BJ (cell line): ENCODE measurements at regions not wholly inside any gene's neighbourhood (a gene's known extent, or its start where the extent isn't known, plus 50 kb on each side); places are given as distances from the start of the nearest gene placed in this dataset.

Experiments used
- CTCF ChIA-PET: fragments of 350-600 bp; formaldehyde crosslinking; extraction: SDS; loops from one replicate; lab custom pipeline; 2021; ENCODE audit warnings: antibody characterized with exemption, inconsistent platforms; lab: Yijun Ruan, JAX
- POLR2A ChIA-PET: fragments of 300-600 bp; sonication (Branson Sonifier 250); formaldehyde crosslinking; extraction: SDS; loops from one replicate; lab custom pipeline; 2021; ENCODE audit warnings: antibody characterized with exemption; lab: Charles Lee
- DNase-seq: peaks from one replicate; pipeline ENCODE4 v3.0.0-alpha.2; 2011; ENCODE audit warnings: low read depth
- H3K27me3 ChIP-seq: 2 replicates; pipeline ENCODE4 v1.6.0; 2011; ENCODE audit warnings: low read length; ENCODE audit not compliant: control insufficient read depth, insufficient read depth
- H3K36me3 ChIP-seq: 2 replicates; pipeline ENCODE4 v1.5.1; 2011; ENCODE audit warnings: low read length; ENCODE audit not compliant: control insufficient read depth, insufficient read depth
- H3K4me3 ChIP-seq: 2 replicates; pipeline ENCODE4 v1.5.1; 2011; ENCODE audit warnings: low read depth, mild to moderate bottlenecking, control low read depth, low read length
- TF ChIP-seq, protein P1 (sequence below): IDR thresholded peaks from 2 replicates; pipeline ENCODE4 v1.5.1; 2011; ENCODE audit warnings: low read depth, mild to moderate bottlenecking, control low read depth, inconsistent platforms, low read length, moderate library complexity; ENCODE audit not compliant: insufficient read depth

DNA sequence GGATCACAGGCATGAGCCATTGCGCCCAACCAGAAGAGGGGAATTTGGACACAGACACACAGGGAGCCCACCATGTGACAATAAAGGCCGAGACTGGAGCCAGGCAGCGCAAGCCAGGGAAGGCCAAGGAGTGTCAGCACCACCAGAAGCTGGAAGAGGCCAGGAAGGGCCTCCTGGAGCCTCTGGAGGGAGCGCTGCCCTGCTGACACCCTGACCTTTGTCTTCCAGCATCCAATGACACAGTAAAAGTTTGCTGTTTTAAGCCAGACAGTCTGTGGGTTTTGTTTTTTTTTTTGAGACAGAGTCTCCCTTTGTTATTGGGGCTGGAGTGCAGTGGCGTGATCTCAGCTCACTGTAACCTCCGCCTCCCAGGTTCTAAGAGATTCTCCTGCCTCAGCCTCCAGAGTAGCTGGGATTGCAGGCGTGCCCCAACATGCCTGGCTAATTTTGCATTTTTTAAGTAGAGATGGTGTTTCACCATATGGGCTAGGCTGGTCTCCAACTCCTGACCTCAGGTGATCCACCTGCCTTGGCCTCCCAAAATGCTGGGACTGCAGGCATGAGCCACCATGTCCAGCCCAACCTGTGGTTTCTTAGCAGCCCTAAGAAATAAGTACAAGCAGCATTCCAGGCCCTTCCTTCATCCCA is 215.8 kb downstream of the CTTN start:
- TF ChIP-seq, protein P1, sequence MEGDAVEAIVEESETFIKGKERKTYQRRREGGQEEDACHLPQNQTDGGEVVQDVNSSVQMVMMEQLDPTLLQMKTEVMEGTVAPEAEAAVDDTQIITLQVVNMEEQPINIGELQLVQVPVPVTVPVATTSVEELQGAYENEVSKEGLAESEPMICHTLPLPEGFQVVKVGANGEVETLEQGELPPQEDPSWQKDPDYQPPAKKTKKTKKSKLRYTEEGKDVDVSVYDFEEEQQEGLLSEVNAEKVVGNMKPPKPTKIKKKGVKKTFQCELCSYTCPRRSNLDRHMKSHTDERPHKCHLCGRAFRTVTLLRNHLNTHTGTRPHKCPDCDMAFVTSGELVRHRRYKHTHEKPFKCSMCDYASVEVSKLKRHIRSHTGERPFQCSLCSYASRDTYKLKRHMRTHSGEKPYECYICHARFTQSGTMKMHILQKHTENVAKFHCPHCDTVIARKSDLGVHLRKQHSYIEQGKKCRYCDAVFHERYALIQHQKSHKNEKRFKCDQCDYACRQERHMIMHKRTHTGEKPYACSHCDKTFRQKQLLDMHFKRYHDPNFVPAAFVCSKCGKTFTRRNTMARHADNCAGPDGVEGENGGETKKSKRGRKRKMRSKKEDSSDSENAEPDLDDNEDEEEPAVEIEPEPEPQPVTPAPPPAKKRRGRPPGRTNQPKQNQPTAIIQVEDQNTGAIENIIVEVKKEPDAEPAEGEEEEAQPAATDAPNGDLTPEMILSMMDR = no peak
- Histone ChIP-seq H3K4me3 (no peak overlapping the region), H3K36me3 (no peaks in the 10 kb centered on the region)

DNA sequence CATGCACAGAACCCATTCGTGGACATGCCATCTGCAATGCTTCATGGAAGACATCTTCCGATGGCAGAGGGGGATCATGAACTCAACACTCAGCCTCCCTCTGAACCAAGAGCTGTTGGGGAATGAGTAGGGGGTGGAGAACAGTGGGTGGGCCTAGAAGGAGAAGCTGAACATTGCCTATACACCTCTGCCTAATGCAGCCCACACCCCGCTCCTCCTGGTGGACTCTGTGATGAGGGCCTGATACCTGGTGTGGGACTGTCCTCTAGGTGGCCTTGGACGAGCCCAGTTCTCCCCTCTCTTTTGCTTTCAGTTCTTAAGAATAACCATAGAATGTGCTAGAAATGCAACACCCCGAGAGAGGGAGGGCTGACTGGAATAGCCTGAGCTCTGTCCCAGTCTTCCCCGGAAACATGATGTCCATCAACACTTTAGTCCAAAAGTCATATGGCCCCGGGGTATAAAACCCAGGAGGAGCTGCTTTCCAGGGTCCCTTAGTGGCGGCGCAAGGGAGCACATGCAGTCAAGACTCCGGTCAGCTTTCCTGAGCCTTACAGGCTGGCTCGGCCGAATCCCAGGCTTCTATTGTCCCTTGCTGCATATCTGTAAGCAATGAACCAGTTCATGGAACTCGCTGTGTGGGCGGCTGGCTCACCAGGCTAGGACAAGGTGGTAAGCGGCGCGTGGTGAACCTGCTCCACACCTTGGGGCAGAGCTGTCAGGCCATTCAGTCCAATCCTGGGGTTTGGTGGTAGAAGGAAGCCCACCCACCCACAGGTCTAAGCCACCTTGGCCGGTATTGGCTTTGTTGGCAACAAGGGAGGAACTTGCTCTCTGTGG is 216.9 kb downstream of the CTTN start:
- Histone ChIP-seq H3K4me3 (no peak overlapping the region), H3K27me3 (peaks cover 2% of the 10 kb centered on the region; the same call in 1 of the 2 replicates), H3K36me3 (no peaks in the 10 kb centered on the region)
- CTCF ChIA-PET = no interaction called here
- TF ChIP-seq, protein P1 = no peak
- no peak for DNase-seq
- POLR2A ChIA-PET = no interaction called here

More for the DNA sequence above, 215.8 kb downstream of the CTTN start:
- DNase-seq = no peak
- ChIA-PET POLR2A (no interaction called here), CTCF (no interaction called here)
- H3K27me3 ChIP-seq = peaks cover 4% of the 10 kb centered on the region; the same call in 1 of the 2 replicates

DNA sequence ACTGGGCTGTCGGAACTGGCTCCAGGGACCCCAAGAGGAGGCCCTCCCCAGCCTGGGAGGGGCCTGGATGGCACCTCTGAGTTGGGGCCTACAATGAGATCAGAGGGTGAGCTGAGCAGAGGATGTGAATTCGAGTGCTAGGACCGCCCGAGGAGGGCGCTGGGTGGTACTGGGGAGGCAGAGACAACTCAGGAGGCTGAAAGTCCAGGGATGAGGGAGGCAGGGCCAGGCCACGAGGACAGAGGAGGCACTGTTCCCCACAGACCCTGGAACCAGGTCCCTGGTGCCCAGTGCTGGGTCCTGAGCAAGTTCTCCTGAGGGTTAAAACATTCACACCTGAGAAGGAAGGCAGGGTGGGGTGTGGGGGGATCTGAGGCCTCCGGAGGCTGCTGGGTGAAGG is 218.0 kb downstream of the CTTN start:
- CTCF ChIA-PET = no interaction called here
- no peak for DNase-seq
- TF ChIP-seq, protein P1 = no peak
- no peak overlapping the region for H3K4me3 ChIP-seq
- H3K27me3 ChIP-seq = no peaks in the 10 kb centered on the region
- H3K36me3 ChIP-seq = no peaks in the 10 kb centered on the region
- POLR2A ChIA-PET = no interaction called here

DNA sequence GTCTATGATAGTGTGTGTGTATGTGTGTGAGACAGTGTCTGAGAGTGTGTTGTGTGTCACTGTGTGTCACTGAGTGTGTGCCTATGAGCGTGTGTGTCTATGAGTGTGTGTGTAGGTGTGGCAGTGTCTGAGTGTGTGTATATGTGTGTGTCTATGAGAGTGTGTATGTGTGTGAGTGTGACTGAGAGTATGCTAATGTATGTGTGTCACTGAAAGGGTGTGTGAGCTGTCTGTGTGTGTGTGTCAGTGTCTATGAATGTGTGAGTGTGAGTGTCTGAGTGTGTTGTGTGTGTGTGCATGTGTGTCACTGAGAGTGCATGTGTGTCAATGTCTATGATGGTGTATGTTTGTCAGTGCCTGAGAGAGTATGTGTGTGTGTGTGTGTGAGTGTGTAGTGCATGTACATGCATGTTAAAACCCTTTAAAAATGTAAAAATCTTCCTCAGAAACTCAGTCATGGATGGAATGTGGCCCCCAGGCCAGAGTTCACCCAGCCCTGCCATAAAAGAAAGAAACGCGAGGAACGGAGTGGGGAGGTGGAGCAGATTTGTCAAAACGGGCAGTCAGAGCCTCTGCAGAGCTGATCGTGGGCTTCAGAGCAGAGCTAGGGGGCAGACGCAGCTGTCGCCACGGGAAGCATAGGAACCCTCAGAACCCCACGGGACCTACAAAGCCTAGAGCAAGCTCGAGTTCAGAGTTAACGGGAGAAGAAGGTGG is 218.8 kb downstream of the CTTN start:
- no peak for DNase-seq
- TF ChIP-seq, protein P1 = no peak
- no peak overlapping the region for H3K4me3 ChIP-seq
- H3K36me3 ChIP-seq = no peaks in the 10 kb centered on the region
- ChIA-PET POLR2A (no interaction called here), CTCF (no interaction called here)
- no peaks in the 10 kb centered on the region for H3K27me3 ChIP-seq
